ENCODE measurements at regions not wholly inside any gene's neighbourhood (a gene's known extent, or its start where the extent isn't known, plus 50 kb on each side); places are given as distances from the start of the nearest gene placed in this dataset.
"Not testable (repeated sequence)": the region's sequence is repeated elsewhere in the genome, so short reads cannot be mapped to it uniquely, and the experiment has no call there.

DNA sequence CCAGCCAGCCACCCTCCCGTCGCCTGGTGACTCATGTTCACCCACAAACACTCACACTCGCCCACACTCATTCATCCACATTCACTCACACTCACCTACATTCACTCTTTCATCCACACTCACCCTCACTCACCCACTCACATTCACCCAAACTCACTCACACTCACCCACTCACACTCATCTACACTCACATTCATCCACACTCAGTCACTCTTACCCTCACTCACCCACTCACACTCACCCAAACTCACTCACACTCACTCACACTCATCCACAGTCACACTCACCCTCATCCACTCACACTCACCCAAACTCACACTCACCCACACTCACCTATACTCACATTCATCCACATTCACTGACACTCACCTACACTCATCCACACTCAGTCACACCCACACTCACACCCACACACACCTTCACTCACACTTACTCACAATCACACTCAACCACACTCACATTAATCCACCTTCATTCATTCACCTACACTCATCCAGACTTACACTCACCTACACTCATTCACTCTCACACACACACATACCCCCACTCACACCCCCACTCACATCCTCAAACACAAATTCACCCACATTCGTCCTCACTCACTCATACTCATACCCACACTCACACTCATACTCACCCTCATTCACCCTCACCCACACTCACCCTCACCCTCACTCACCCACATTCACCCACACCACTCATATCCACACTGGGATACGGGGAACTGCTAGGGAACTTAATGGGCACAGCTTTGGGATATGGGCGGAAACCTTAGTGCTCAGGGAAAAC, 2221.6 kb upstream of the AGA start:
- no peak overlapping the region for H3K4me3 ChIP-seq (ENCODE audit: low read depth in 1 of 2, low read length in 2 of 2)
- no peaks in the 10 kb centered on the region for H3K4me1 ChIP-seq (ENCODE audit: control insufficient read depth in 1 of 2, insufficient read depth in 2 of 2, low read length in 2 of 2)
- no peaks in the 10 kb centered on the region for H3K27me3 ChIP-seq (ENCODE audit: control insufficient read depth in 1 of 2, insufficient read depth in 2 of 2, low read length in 2 of 2)
- H3K9me3 ChIP-seq (ENCODE audit: control insufficient read depth in 1 of 2, low read length in 2 of 2) = peaks cover 14 to 24% of the 10 kb centered on the region in 2 donors
- H3K9ac ChIP-seq (ENCODE audit: low read depth in 1 of 2, low read length in 2 of 2) = no peak overlapping the region
- no peak overlapping the region for H3K27ac ChIP-seq (ENCODE audit: low read depth, low read length)
- no peaks in the 10 kb centered on the region for H3K36me3 ChIP-seq (ENCODE audit: control insufficient read depth in 1 of 2, insufficient read depth in 2 of 2, low read length in 2 of 2)

DNA sequence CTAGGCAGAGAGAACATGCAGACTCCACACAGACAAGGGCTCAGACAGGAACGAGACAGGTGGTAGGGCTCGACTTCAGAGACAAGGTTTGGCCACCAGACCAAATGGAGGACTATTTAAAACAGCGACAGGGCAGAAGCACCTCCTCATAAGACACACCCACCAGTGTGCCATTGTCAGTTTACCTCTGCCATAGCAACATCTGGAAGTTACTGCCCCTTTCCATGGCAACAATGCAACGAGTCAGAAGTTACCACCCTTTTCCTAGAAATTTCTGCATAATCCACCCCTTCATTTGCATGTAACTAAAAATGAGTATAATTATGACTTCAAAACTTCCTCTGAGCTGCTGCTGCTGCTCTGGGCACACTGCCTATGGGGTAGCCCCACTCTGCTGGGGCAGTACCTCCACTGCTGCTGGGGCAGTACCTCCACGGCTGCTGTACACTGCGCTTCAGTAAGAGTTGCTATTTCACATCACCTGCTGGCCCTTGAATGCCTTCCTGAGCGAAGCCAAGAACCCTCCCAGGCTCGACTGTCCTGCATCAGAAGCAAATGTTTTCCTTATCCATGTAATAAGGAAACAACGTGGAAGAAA, 2222.3 kb upstream of the AGA start:
- H3K9ac ChIP-seq (ENCODE audit: low read depth in 1 of 2, low read length in 2 of 2) = no peak overlapping the region
- H3K4me3 ChIP-seq (ENCODE audit: low read depth in 1 of 2, low read length in 2 of 2) = no peak overlapping the region
- no peaks in the 10 kb centered on the region for H3K4me1 ChIP-seq (ENCODE audit: control insufficient read depth in 1 of 2, insufficient read depth in 2 of 2, low read length in 2 of 2)
- H3K9me3 ChIP-seq (ENCODE audit: control insufficient read depth in 1 of 2, low read length in 2 of 2) = peaks cover 14 to 24% of the 10 kb centered on the region in 2 donors
- no peaks in the 10 kb centered on the region for H3K27me3 ChIP-seq (ENCODE audit: control insufficient read depth in 1 of 2, insufficient read depth in 2 of 2, low read length in 2 of 2)
- H3K36me3 ChIP-seq (ENCODE audit: control insufficient read depth in 1 of 2, insufficient read depth in 2 of 2, low read length in 2 of 2) = no peaks in the 10 kb centered on the region
- no peak overlapping the region for H3K27ac ChIP-seq (ENCODE audit: low read depth, low read length)

DNA sequence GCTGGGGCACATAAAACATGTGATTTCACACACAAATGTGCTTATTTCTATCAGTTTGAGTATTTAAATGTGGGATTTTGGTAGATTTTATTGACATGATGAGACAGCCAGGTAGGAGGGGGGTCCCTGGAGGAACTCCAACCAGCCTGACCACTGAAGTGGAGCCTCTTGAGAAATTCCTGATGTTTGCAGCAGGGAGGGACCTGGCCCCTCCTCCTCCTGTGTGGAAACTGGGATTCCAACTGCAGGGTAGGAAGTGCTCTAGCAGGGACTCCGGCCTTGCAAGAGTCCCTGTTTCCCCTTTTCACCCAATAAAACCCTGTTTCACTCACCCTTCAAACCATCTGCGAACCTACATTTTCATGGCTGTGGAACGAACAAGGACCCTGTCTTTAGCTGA, 2224.0 kb upstream of the AGA start:
- peaks cover 14 to 18% of the 10 kb centered on the region in 2 donors for H3K9me3 ChIP-seq (ENCODE audit: control insufficient read depth in 1 of 2, low read length in 2 of 2)
- no peaks in the 10 kb centered on the region for H3K4me1 ChIP-seq (ENCODE audit: control insufficient read depth in 1 of 2, insufficient read depth in 2 of 2, low read length in 2 of 2)
- no peak overlapping the region for H3K27ac ChIP-seq (ENCODE audit: low read depth, low read length)
- no peak overlapping the region for H3K9ac ChIP-seq (ENCODE audit: low read depth in 1 of 2, low read length in 2 of 2)
- no peaks in the 10 kb centered on the region for H3K27me3 ChIP-seq (ENCODE audit: control insufficient read depth in 1 of 2, insufficient read depth in 2 of 2, low read length in 2 of 2)
- no peaks in the 10 kb centered on the region for H3K36me3 ChIP-seq (ENCODE audit: control insufficient read depth in 1 of 2, insufficient read depth in 2 of 2, low read length in 2 of 2)
- H3K4me3 ChIP-seq (ENCODE audit: low read depth in 1 of 2, low read length in 2 of 2) = no peak overlapping the region

DNA sequence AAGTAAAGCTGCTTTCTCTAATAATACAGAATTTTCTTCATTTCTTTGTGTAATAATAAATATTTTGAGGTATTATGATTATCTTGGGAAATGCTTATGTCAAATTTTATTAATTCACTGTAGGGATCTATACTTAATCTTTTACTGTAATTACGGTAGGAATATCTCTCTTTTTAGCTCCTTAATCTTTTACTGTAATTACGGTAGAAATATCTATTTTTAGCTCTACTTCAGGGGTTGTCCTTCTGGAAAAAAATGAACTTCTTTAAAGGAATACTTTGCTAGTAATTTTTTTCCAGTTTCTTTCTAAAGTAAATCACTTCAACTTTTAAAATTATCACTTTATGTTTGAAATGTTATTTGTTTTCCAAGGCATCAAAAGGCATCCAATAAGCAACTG, 2229.4 kb upstream of the AGA start:
- Histone ChIP-seq H3K36me3 (ENCODE audit: control insufficient read depth in 1 of 2, insufficient read depth in 2 of 2, low read length in 2 of 2) (no peaks in the 10 kb centered on the region), H3K27me3 (ENCODE audit: control insufficient read depth in 1 of 2, insufficient read depth in 2 of 2, low read length in 2 of 2) (no peaks in the 10 kb centered on the region)

DNA sequence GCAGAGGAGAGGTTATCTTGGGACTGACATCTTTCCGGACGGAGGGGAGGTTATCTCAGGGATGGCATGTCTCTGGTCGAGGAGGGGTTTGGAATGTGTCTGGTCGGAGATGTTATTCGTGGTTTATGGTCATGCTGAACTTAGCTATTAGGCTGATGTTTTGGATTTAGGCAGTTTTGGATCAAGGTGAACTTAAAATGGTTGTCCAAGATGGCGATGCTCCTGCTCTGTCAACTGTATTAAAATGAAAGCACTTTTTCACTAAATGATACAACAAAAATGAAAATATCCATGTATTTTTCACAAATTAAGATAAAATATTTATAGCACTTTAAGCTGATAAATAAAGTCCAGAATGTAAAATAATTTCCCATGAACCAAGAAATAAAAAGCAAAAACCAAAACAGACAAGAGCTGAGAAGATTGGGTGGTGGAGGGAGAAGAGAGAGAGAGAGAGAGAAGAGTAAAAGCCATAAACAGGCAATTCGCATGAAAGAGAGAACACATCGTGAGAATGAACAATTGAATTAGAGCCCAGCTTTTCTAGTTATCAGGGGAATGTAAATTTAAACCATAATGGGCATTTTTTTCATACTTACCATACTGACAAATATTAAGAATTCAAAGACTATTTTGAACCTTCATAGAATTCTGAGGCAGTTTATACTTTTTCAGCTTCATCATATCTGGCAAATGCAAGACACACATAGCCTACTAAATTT, 2236.0 kb upstream of the AGA start:
- no peaks in the 10 kb centered on the region for H3K27me3 ChIP-seq (ENCODE audit: control insufficient read depth in 1 of 2, insufficient read depth in 2 of 2, low read length in 2 of 2)
- H3K9ac ChIP-seq (ENCODE audit: low read depth in 1 of 2, low read length in 2 of 2) = no peak overlapping the region
- no peaks in the 10 kb centered on the region for H3K36me3 ChIP-seq (ENCODE audit: control insufficient read depth in 1 of 2, insufficient read depth in 2 of 2, low read length in 2 of 2)
- no peak overlapping the region for H3K27ac ChIP-seq (ENCODE audit: low read depth, low read length)
- H3K4me3 ChIP-seq (ENCODE audit: low read depth in 1 of 2, low read length in 2 of 2) = no peak overlapping the region
- peaks cover 0 to 3% of the 10 kb centered on the region in 2 donors for H3K9me3 ChIP-seq (ENCODE audit: control insufficient read depth in 1 of 2, low read length in 2 of 2)
- H3K4me1 ChIP-seq (ENCODE audit: control insufficient read depth in 1 of 2, insufficient read depth in 2 of 2, low read length in 2 of 2) = no peaks in the 10 kb centered on the region

More for the DNA sequence above, 2229.4 kb upstream of the AGA start:
- Histone ChIP-seq H3K27ac (ENCODE audit: low read depth, low read length) (no peak overlapping the region), H3K4me3 (ENCODE audit: low read depth in 1 of 2, low read length in 2 of 2) (no peak overlapping the region), H3K4me1 (ENCODE audit: control insufficient read depth in 1 of 2, insufficient read depth in 2 of 2, low read length in 2 of 2) (no peaks in the 10 kb centered on the region), H3K9me3 (ENCODE audit: control insufficient read depth in 1 of 2, low read length in 2 of 2) (no peaks in the 10 kb centered on the region), H3K9ac (ENCODE audit: low read depth in 1 of 2, low read length in 2 of 2) (no peak overlapping the region)

DNA sequence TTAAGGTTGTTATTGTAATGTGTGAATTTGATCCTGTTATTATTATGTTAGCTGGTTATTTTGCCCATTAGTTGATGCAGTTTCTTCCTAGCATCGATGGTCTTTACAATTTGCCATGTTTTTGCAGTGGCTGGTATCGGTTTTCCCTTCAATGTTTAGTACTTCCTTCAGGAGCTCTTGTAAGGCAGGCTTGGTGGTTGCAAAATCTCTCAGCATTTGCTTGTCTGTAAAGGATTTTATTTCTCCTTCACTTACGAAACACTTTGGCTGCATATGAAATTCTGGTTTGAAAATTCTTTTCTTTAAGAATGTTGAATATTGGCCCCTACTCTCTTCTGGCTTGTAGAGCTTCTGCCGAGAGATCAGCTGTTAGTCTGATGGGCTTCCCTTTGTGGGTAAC, 2241.4 kb upstream of the AGA start:
- H3K4me3 ChIP-seq (ENCODE audit: low read depth in 1 of 2, low read length in 2 of 2); H3K27ac ChIP-seq (ENCODE audit: low read depth, low read length); H3K9ac ChIP-seq (ENCODE audit: low read depth in 1 of 2, low read length in 2 of 2); H3K27me3 ChIP-seq (ENCODE audit: control insufficient read depth in 1 of 2, insufficient read depth in 2 of 2, low read length in 2 of 2); H3K4me1 ChIP-seq (ENCODE audit: control insufficient read depth in 1 of 2, insufficient read depth in 2 of 2, low read length in 2 of 2); H3K36me3 ChIP-seq (ENCODE audit: control insufficient read depth in 1 of 2, insufficient read depth in 2 of 2, low read length in 2 of 2); H3K9me3 ChIP-seq (ENCODE audit: control insufficient read depth in 1 of 2, low read length in 2 of 2): not testable (repeated sequence)

DNA sequence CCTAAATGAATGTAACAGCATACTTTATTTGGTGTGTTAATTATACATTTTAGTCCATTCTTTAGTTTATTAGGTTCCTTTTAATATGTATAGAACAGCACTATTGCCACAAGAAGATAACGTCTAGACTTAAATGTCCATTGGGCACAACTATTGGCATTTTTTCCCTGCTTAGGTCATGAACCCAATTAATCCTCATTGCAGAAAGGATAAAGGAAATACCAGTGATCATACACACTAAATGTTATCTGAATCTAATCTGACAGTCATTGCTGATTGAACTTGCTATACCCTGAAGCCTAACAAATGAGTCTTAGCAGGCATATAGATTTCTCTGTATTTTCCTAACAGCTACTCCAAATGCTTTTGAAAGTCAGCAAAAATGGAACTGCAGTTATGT, 2250.0 kb upstream of the AGA start:
- Histone ChIP-seq H3K27ac (ENCODE audit: low read depth, low read length) (no peak overlapping the region), H3K27me3 (ENCODE audit: control insufficient read depth in 1 of 2, insufficient read depth in 2 of 2, low read length in 2 of 2) (no peaks in the 10 kb centered on the region), H3K4me1 (ENCODE audit: control insufficient read depth in 1 of 2, insufficient read depth in 2 of 2, low read length in 2 of 2) (no peaks in the 10 kb centered on the region), H3K36me3 (ENCODE audit: control insufficient read depth in 1 of 2, insufficient read depth in 2 of 2, low read length in 2 of 2) (no peaks in the 10 kb centered on the region), H3K4me3 (ENCODE audit: low read depth in 1 of 2, low read length in 2 of 2) (no peak overlapping the region), H3K9me3 (ENCODE audit: control insufficient read depth in 1 of 2, low read length in 2 of 2) (peaks cover 0 to 10% of the 10 kb centered on the region in 2 donors), H3K9ac (ENCODE audit: low read depth in 1 of 2, low read length in 2 of 2) (no peak overlapping the region)

DNA sequence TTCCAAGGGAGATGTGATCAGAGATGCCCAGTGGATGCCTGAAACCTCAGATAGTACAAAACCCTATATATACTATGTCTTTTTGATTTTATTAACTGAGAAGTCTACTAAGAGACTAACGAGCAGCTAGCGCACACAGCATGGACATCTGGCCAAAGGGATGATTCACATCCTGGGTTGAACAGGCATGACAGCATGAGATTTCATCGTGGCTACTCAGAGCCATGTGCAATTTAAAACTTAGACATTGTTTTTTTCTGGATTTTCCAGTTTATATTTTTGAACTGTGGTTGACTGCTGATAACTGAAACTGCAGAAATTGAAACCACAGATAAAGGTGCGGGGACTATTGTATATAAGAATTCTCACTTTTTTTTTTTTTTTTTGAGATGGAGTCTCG, 2252.9 kb upstream of the AGA start:
- no peak overlapping the region for H3K4me3 ChIP-seq (ENCODE audit: low read depth in 1 of 2, low read length in 2 of 2)
- H3K27me3 ChIP-seq (ENCODE audit: control insufficient read depth in 1 of 2, insufficient read depth in 2 of 2, low read length in 2 of 2) = no peaks in the 10 kb centered on the region
- H3K27ac ChIP-seq (ENCODE audit: low read depth, low read length) = no peak overlapping the region
- no peaks in the 10 kb centered on the region for H3K36me3 ChIP-seq (ENCODE audit: control insufficient read depth in 1 of 2, insufficient read depth in 2 of 2, low read length in 2 of 2)
- no peaks in the 10 kb centered on the region for H3K4me1 ChIP-seq (ENCODE audit: control insufficient read depth in 1 of 2, insufficient read depth in 2 of 2, low read length in 2 of 2)
- H3K9ac ChIP-seq (ENCODE audit: low read depth in 1 of 2, low read length in 2 of 2) = no peak overlapping the region
- peaks cover 0 to 18% of the 10 kb centered on the region in 2 donors for H3K9me3 ChIP-seq (ENCODE audit: control insufficient read depth in 1 of 2, low read length in 2 of 2)

DNA sequence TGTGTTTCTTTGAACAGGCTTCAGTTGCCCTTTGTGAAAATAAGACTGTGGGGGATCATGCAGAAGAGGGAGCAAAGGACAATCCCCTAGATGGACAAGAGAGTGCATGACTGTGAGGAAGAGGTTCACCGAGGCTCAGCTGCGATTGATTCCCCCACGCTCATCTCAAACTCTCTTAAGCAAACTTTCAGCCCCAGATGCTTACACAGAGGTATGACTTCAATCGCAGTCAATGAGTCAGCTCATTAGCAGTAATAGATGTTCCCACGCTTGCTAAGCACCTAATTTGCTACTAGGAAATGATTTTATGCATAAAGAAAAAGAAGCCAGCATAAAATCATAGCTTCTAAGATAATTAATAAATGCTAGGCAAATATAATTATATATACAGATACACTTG, 2256.1 kb upstream of the AGA start:
- H3K4me3 ChIP-seq (ENCODE audit: low read depth in 1 of 2, low read length in 2 of 2) = no peak overlapping the region
- no peaks in the 10 kb centered on the region for H3K36me3 ChIP-seq (ENCODE audit: control insufficient read depth in 1 of 2, insufficient read depth in 2 of 2, low read length in 2 of 2)
- no peak overlapping the region for H3K27ac ChIP-seq (ENCODE audit: low read depth, low read length)

DNA sequence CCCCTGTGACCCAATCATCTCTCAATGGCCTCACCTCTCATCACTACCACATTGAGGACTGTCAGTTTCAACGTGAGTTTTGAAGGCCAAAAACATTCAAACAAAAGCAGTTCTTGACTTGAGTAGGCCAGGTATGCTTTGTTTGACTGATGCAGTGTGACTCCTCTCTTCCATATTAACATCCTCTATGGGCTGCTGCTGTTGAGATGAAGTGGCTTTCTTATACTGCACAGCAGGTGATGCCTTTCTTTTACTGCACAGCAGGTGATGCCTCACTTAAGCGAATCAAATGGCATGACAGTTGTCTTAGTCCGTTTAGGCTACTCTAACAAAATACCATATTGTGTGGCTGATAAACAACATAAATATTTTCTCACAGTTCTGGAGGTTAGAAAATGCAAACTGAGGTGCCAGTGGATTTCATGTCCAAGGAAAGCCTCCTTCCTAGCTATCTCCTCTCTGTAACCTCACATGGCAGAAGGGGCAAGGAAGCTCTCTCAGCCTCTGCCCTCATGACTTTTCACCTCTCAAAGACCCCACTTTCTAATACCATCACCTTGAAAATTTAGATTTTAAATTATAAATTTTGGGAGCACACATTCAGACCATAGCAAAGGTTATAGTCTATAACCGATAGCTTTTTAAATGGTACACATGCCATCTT, 2267.9 kb upstream of the AGA start:
- no peak overlapping the region for H3K4me3 ChIP-seq (ENCODE audit: low read depth in 1 of 2, low read length in 2 of 2)
- no peak overlapping the region for H3K27ac ChIP-seq (ENCODE audit: low read depth, low read length)
- no peak overlapping the region for H3K9ac ChIP-seq (ENCODE audit: low read depth in 1 of 2, low read length in 2 of 2)
- H3K36me3 ChIP-seq (ENCODE audit: control insufficient read depth in 1 of 2, insufficient read depth in 2 of 2, low read length in 2 of 2) = no peaks in the 10 kb centered on the region
- H3K4me1 ChIP-seq (ENCODE audit: control insufficient read depth in 1 of 2, insufficient read depth in 2 of 2, low read length in 2 of 2) = no peaks in the 10 kb centered on the region
- H3K27me3 ChIP-seq (ENCODE audit: control insufficient read depth in 1 of 2, insufficient read depth in 2 of 2, low read length in 2 of 2) = no peaks in the 10 kb centered on the region
- peaks cover 0 to 4% of the 10 kb centered on the region in 2 donors for H3K9me3 ChIP-seq (ENCODE audit: control insufficient read depth in 1 of 2, low read length in 2 of 2)

More for the DNA sequence above, 2256.1 kb upstream of the AGA start:
- H3K9ac ChIP-seq (ENCODE audit: low read depth in 1 of 2, low read length in 2 of 2) = no peak overlapping the region
- H3K27me3 ChIP-seq (ENCODE audit: control insufficient read depth in 1 of 2, insufficient read depth in 2 of 2, low read length in 2 of 2) = no peaks in the 10 kb centered on the region
- peaks cover 0 to 14% of the 10 kb centered on the region in 2 donors for H3K9me3 ChIP-seq (ENCODE audit: control insufficient read depth in 1 of 2, low read length in 2 of 2)
- H3K4me1 ChIP-seq (ENCODE audit: control insufficient read depth in 1 of 2, insufficient read depth in 2 of 2, low read length in 2 of 2) = no peaks in the 10 kb centered on the region
